ENCODE measurements at regions not wholly inside any gene's neighbourhood (a gene's known extent, or its start where the extent isn't known, plus 50 kb on each side); places are given as distances from the start of the nearest gene placed in this dataset.

DNA sequence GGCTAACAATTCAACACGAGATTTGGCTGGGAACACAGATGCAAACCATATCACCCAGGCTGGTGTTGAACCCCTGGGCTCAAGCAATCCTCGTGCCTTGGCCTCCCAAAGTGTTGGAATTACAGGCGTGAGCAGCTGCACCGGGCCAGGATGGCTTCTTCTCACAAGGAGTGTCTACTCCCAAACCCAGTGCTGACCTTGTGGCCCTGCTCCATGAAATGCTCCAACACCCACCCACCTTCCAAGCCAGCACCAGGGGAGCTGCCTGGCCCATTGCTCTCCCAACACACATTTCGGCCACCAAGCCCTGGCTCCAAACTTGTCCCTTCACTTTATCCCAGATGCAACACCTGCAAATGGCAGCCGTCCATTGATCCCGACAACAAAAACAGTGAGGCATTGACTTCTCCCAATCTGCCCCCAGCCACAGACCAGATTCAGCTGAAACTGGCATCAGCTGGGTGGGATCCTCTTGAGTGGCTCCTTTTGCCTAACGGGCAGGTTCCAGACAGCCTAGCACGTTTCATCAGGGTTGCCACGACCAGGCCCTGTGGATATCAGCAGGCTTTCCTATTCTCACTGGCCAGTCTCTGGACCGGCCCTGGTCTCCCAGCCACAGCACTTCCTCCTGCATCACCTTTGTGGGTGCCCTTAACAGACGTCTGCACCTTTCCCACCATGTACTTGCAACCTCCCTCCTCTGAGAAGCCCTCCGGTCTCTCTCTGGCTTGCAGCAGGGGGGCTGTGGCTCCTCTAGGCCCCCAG is 105.7 kb upstream of the CARD11 start:
- H3K4me3 ChIP-seq (ENCODE audit: low read depth in 1 of 5, low read length in 5 of 5) = no peak overlapping the region

DNA sequence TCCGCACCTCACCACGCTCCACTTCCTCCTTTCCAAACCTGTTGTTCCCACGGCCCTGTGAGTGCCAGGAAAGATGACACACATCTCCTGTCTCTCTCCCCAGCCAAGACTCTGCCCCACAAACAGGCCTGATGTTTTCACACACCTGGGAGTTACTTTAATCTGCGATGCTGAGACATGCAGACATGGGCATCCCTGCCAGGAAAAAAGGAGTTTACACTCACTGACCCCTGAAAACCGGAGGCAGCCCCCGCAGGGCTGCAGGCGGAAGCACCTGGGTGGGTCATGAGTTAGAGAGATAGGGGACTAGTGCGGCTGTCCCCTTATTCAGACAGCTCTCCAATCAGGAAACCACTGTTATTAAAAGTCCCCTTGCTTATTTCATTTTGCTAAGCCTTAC is 106.4 kb upstream of the CARD11 start:
- Histone ChIP-seq H3K36me3 (ENCODE audit: control insufficient read depth in 5 of 5, insufficient read depth in 5 of 5, low read length in 5 of 5) (no peaks in the 10 kb centered on the region), H3K9me3 (ENCODE audit: control insufficient read depth in 5 of 5, low read length in 5 of 5) (no peaks in the 10 kb centered on the region), H3K27me3 (ENCODE audit: control insufficient read depth in 5 of 5, insufficient read depth in 4 of 5, low read length in 5 of 5) (peaks cover 2 to 10% (median 6%) of the 10 kb centered on the region in 5 donors), H3K27ac (ENCODE audit: low read depth, low read length) (no peak overlapping the region), H3K9ac (ENCODE audit: low read length in 5 of 5) (no peak overlapping the region), H3K4me3 (ENCODE audit: low read depth in 1 of 5, low read length in 5 of 5) (no peak overlapping the region), H3K4me1 (ENCODE audit: control insufficient read depth in 5 of 5, insufficient read depth in 5 of 5, low read length in 5 of 5) (no peaks in the 10 kb centered on the region)

More for the DNA sequence above, 105.7 kb upstream of the CARD11 start:
- Histone ChIP-seq H3K27ac (ENCODE audit: low read depth, low read length) (no peak overlapping the region), H3K9me3 (ENCODE audit: control insufficient read depth in 5 of 5, low read length in 5 of 5) (no peaks in the 10 kb centered on the region), H3K27me3 (ENCODE audit: control insufficient read depth in 5 of 5, insufficient read depth in 4 of 5, low read length in 5 of 5) (peaks cover 2 to 10% (median 6%) of the 10 kb centered on the region in 5 donors), H3K9ac (ENCODE audit: low read length in 5 of 5) (no peak overlapping the region), H3K36me3 (ENCODE audit: control insufficient read depth in 5 of 5, insufficient read depth in 5 of 5, low read length in 5 of 5) (no peaks in the 10 kb centered on the region), H3K4me1 (ENCODE audit: control insufficient read depth in 5 of 5, insufficient read depth in 5 of 5, low read length in 5 of 5) (no peaks in the 10 kb centered on the region)

DNA sequence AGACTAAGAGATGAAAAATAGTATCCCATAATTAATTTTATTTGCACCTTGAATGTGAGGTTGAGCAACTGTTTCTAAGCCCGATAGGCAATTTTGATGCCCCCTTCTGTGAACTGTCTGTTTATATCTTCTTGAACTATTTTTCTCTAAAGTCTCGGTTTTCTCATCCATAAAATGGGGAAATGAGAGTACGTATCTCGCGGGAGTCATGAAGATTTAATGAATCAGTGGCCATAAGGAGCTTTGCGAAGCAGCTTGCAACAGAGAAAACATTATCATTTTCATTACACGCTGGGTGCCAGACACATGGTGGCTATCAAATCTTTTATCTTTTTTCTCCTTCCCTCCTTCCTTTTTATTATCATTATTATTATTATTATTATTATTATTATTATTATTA is 108.1 kb upstream of the CARD11 start:
- H3K9ac ChIP-seq (ENCODE audit: low read length in 5 of 5) = no peak overlapping the region
- H3K4me3 ChIP-seq (ENCODE audit: low read depth in 1 of 5, low read length in 5 of 5) = no peak overlapping the region
- peaks cover 2 to 8% (median 6%) of the 10 kb centered on the region in 5 donors for H3K27me3 ChIP-seq (ENCODE audit: control insufficient read depth in 5 of 5, insufficient read depth in 4 of 5, low read length in 5 of 5)
- H3K9me3 ChIP-seq (ENCODE audit: control insufficient read depth in 5 of 5, low read length in 5 of 5) = no peaks in the 10 kb centered on the region
- H3K4me1 ChIP-seq (ENCODE audit: control insufficient read depth in 5 of 5, insufficient read depth in 5 of 5, low read length in 5 of 5) = no peaks in the 10 kb centered on the region
- no peaks in the 10 kb centered on the region for H3K36me3 ChIP-seq (ENCODE audit: control insufficient read depth in 5 of 5, insufficient read depth in 5 of 5, low read length in 5 of 5)
- H3K27ac ChIP-seq (ENCODE audit: low read depth, low read length) = no peak overlapping the region

- Histone ChIP-seq H3K4me1 (ENCODE audit: control insufficient read depth in 5 of 5, insufficient read depth in 5 of 5, low read length in 5 of 5) (peaks cover 0 to 5% (median 0%) of the 10 kb centered on the region in 5 donors), H3K27me3 (ENCODE audit: control insufficient read depth in 5 of 5, insufficient read depth in 4 of 5, low read length in 5 of 5) (peaks cover 6 to 11% (median 6%) of the 10 kb centered on the region in 5 donors), H3K4me3 (ENCODE audit: low read depth in 1 of 5, low read length in 5 of 5) (no peak overlapping the region), H3K9ac (ENCODE audit: low read length in 5 of 5) (no peak overlapping the region), H3K9me3 (ENCODE audit: control insufficient read depth in 5 of 5, low read length in 5 of 5) (no peaks in the 10 kb centered on the region), H3K27ac (ENCODE audit: low read depth, low read length) (no peak overlapping the region), H3K36me3 (ENCODE audit: control insufficient read depth in 5 of 5, insufficient read depth in 5 of 5, low read length in 5 of 5) (no peaks in the 10 kb centered on the region)
These were observed 109.0 kb upstream of the CARD11 start for GRCh38 chr7:3152714-3153113.

GRCh38 chr7:3153118-3153517 is 109.5 kb upstream of the CARD11 start:
- Histone ChIP-seq H3K9me3 (ENCODE audit: control insufficient read depth in 5 of 5, low read length in 5 of 5) (no peaks in the 10 kb centered on the region), H3K9ac (ENCODE audit: low read length in 5 of 5) (no peak overlapping the region), H3K27ac (ENCODE audit: low read depth, low read length) (no peak overlapping the region), H3K36me3 (ENCODE audit: control insufficient read depth in 5 of 5, insufficient read depth in 5 of 5, low read length in 5 of 5) (no peaks in the 10 kb centered on the region), H3K27me3 (ENCODE audit: control insufficient read depth in 5 of 5, insufficient read depth in 4 of 5, low read length in 5 of 5) (peaks cover 6 to 15% (median 9%) of the 10 kb centered on the region in 5 donors), H3K4me3 (ENCODE audit: low read depth in 1 of 5, low read length in 5 of 5) (no peak overlapping the region), H3K4me1 (ENCODE audit: control insufficient read depth in 5 of 5, insufficient read depth in 5 of 5, low read length in 5 of 5) (peaks cover 0 to 7% (median 0%) of the 10 kb centered on the region in 5 donors)

DNA sequence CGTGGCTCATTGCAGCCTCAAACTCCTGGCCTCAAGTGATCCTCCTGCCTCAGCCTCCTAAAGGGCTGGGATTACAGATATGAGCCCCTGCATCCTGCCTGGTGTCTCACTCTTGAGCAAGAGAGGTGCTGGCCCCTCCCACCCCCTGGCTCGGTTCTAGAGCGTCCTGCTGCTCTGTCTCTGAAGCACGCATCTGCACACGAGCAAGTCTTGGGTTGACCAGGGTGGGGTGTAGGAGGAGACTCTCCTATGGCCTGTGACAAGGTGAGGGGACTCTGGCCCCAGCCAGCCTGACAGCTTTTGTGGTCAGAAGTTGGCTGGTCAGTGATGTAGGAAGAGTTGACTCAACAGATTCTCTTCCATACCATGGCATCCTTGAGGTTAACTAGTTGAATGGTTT is 110.7 kb upstream of the CARD11 start:
- H3K27ac ChIP-seq (ENCODE audit: low read depth, low read length) = no peak overlapping the region

GRCh38 chr7:3154881-3155494 is 111.3 kb upstream of the CARD11 start:
- peaks cover 0 to 7% (median 0%) of the 10 kb centered on the region in 5 donors for H3K4me1 ChIP-seq (ENCODE audit: control insufficient read depth in 5 of 5, insufficient read depth in 5 of 5, low read length in 5 of 5)
- peaks cover 3 to 19% (median 9%) of the 10 kb centered on the region in 5 donors for H3K27me3 ChIP-seq (ENCODE audit: control insufficient read depth in 5 of 5, insufficient read depth in 4 of 5, low read length in 5 of 5)
- no peaks in the 10 kb centered on the region for H3K36me3 ChIP-seq (ENCODE audit: control insufficient read depth in 5 of 5, insufficient read depth in 5 of 5, low read length in 5 of 5)

More for the DNA sequence above, 110.7 kb upstream of the CARD11 start:
- H3K9me3 ChIP-seq (ENCODE audit: control insufficient read depth in 5 of 5, low read length in 5 of 5) = no peaks in the 10 kb centered on the region
- H3K4me3 ChIP-seq (ENCODE audit: low read depth in 1 of 5, low read length in 5 of 5) = no peak overlapping the region
- no peak overlapping the region for H3K9ac ChIP-seq (ENCODE audit: low read length in 5 of 5)
- peaks cover 0 to 7% (median 0%) of the 10 kb centered on the region in 5 donors for H3K4me1 ChIP-seq (ENCODE audit: control insufficient read depth in 5 of 5, insufficient read depth in 5 of 5, low read length in 5 of 5)
- no peaks in the 10 kb centered on the region for H3K36me3 ChIP-seq (ENCODE audit: control insufficient read depth in 5 of 5, insufficient read depth in 5 of 5, low read length in 5 of 5)
- peaks cover 6 to 19% (median 9%) of the 10 kb centered on the region in 5 donors for H3K27me3 ChIP-seq (ENCODE audit: control insufficient read depth in 5 of 5, insufficient read depth in 4 of 5, low read length in 5 of 5)

DNA sequence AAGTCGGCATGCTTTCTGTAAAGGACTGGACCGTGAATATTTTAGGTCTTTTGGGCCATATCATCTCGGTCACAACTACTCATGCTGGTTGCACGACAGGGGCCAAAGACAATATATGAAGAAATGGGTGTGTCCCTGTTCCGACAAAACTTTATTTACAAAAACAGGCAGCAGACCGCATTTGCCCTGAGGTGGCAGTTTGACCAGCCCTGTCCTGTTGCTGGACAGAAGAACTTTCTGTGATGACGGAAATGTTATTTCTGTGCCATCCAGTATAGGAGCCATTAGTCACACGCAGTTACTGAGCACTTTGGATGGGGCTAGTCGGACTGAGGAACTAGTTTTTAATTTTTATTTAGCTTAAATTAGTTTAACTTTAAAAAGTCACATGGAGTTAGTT is 112.8 kb upstream of the CARD11 start:
- Histone ChIP-seq H3K27ac (ENCODE audit: low read depth, low read length) (no peak overlapping the region), H3K27me3 (ENCODE audit: control insufficient read depth in 5 of 5, insufficient read depth in 4 of 5, low read length in 5 of 5) (peaks cover 3 to 19% (median 9%) of the 10 kb centered on the region in 5 donors), H3K36me3 (ENCODE audit: control insufficient read depth in 5 of 5, insufficient read depth in 5 of 5, low read length in 5 of 5) (no peaks in the 10 kb centered on the region), H3K4me3 (ENCODE audit: low read depth in 1 of 5, low read length in 5 of 5) (no peak overlapping the region), H3K4me1 (ENCODE audit: control insufficient read depth in 5 of 5, insufficient read depth in 5 of 5, low read length in 5 of 5) (peaks cover 0 to 7% (median 0%) of the 10 kb centered on the region in 5 donors), H3K9me3 (ENCODE audit: control insufficient read depth in 5 of 5, low read length in 5 of 5) (no peaks in the 10 kb centered on the region), H3K9ac (ENCODE audit: low read length in 5 of 5) (no peak overlapping the region)

More at GRCh38 chr7:3154881-3155494, 111.3 kb upstream of the CARD11 start:
- no peak overlapping the region for H3K9ac ChIP-seq (ENCODE audit: low read length in 5 of 5)
- H3K9me3 ChIP-seq (ENCODE audit: control insufficient read depth in 5 of 5, low read length in 5 of 5) = no peaks in the 10 kb centered on the region
- H3K4me3 ChIP-seq (ENCODE audit: low read depth in 1 of 5, low read length in 5 of 5) = no peak overlapping the region
- H3K27ac ChIP-seq (ENCODE audit: low read depth, low read length) = no peak overlapping the region

DNA sequence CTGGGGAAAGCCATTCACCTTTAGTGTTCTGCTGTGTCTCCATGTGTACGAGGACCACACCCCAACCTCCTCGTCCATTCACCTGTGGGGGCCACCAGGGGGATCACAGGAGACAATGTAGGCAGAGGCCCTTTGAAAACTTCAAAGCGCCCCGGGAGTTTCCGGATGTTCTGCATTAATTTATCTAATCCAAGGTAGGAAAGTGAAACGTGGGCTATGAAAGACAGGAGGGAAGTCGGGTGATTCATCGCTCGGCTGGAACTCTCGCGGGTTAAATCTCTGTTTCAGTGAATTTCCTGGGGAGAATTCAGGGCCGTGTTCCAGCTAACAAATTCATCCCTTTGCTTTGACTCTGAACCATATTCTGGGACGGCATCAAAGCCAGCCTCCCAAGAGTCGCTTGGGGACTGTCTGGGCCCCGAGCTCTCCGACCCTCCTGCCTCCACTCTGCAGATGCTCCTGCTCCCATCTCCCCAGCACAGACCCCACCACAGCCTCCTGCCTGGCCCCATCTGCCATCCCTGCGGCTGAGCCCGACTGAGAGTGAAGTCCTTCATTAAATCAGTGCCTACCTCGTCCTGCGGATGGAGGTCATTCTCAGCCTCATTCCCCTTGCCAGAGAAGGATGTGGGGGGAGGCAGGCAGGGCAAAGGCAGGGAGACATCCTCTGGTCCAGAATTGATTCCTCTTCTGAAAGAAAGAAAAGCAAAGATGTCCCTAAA is 114.1 kb upstream of the CARD11 start:
- Histone ChIP-seq H3K27ac (ENCODE audit: low read depth, low read length) (no peak overlapping the region), H3K4me1 (ENCODE audit: control insufficient read depth in 5 of 5, insufficient read depth in 5 of 5, low read length in 5 of 5) (peaks cover 0 to 7% (median 0%) of the 10 kb centered on the region in 5 donors), H3K9ac (ENCODE audit: low read length in 5 of 5) (no peak overlapping the region), H3K9me3 (ENCODE audit: control insufficient read depth in 5 of 5, low read length in 5 of 5) (no peaks in the 10 kb centered on the region), H3K4me3 (ENCODE audit: low read depth in 1 of 5, low read length in 5 of 5) (peak overlapping the region in 2 of 5 donors; percentile 29 to 36), H3K27me3 (ENCODE audit: control insufficient read depth in 5 of 5, insufficient read depth in 4 of 5, low read length in 5 of 5) (peaks cover 3 to 18% (median 9%) of the 10 kb centered on the region in 5 donors), H3K36me3 (ENCODE audit: control insufficient read depth in 5 of 5, insufficient read depth in 5 of 5, low read length in 5 of 5) (no peaks in the 10 kb centered on the region)
